Coronary artery (tissue), 2 donors: ENCODE measurements at regions not wholly inside any gene's neighbourhood (a gene's known extent, or its start where the extent isn't known, plus 50 kb on each side); places are given as distances from the start of the nearest gene placed in this dataset.

Experiments used
- DNase-seq: peaks from one replicate; pipeline ENCODE4 v3.0.0-alpha.2; 2017; ENCODE audit warnings: low spot score
- H3K27ac ChIP-seq, 2 donors: fragments of 200-600 bp; sonication (generic); one replicate each; pipeline ENCODE4 v1.5.1; 2016 to 2019
- H3K4me3 ChIP-seq: fragments of 200-600 bp; sonication (generic); 2 replicates; pipeline ENCODE4 v1.5.1; 2016; ENCODE audit warnings: mild to moderate bottlenecking, moderate library complexity
- TF ChIP-seq, protein P1 (sequence below): fragments of 200-600 bp; sonication (generic); IDR thresholded peaks from one replicate; pipeline ENCODE4 v1.5.1; 2019; ENCODE audit warnings: antibody characterized with exemption

DNA sequence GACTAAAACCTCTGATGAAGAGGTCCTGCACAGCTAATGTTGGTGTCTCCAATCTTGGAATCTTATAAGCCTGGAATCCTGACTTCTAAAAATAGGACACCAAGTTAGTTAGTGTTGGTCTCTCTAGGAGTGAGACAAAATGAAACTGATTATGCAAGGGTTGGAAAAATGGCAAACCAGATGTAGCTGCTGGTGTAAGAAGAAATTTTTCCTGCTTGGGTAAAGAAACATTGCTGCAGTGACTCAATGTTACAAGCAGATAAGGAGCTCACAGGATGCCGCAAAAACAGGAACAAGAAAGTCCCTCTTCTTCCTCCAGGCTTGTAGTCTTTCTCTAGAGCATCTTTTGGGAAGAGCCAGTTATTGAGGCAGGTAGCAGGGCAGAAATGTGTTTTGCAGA lies 449.0 kb downstream of the ETV1 start:
- DNase-seq: no peak
- Histone ChIP-seq H3K4me3 (no peak overlapping the region), H3K27ac (no peak overlapping the region)
- TF ChIP-seq, protein P1, sequence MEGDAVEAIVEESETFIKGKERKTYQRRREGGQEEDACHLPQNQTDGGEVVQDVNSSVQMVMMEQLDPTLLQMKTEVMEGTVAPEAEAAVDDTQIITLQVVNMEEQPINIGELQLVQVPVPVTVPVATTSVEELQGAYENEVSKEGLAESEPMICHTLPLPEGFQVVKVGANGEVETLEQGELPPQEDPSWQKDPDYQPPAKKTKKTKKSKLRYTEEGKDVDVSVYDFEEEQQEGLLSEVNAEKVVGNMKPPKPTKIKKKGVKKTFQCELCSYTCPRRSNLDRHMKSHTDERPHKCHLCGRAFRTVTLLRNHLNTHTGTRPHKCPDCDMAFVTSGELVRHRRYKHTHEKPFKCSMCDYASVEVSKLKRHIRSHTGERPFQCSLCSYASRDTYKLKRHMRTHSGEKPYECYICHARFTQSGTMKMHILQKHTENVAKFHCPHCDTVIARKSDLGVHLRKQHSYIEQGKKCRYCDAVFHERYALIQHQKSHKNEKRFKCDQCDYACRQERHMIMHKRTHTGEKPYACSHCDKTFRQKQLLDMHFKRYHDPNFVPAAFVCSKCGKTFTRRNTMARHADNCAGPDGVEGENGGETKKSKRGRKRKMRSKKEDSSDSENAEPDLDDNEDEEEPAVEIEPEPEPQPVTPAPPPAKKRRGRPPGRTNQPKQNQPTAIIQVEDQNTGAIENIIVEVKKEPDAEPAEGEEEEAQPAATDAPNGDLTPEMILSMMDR: no peak

DNA sequence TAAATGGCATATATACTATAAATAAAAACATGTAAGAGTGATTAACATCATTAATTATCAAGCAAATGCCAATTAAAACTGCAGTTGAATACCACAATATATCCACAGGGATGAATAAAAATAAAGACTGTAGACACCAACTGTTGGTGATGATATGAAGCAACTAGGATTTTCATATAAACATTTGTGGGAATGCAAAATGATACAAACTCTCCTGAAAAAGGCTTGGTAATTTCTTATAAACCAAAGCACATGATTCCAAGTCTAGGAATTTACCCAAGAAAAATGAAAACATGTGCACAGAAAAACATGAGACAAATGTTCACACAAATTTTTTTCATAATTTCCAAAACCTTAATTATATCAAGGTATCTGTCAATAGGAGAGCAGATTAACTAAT lies 448.1 kb downstream of the ETV1 start:
- no peak for DNase-seq
- TF ChIP-seq, protein P1: no peak
- H3K27ac ChIP-seq: no peak overlapping the region
- H3K4me3 ChIP-seq: no peak overlapping the region

- no peak for DNase-seq
Measured at GRCh38 chr7:13542451-13542850, 447.0 kb downstream of the ETV1 start.

GRCh38 chr7:13551503-13551902 lies 438.0 kb downstream of the ETV1 start:
- TF ChIP-seq, protein P1: no peak
- H3K4me3 ChIP-seq: no peak overlapping the region
- no peak for DNase-seq

More at GRCh38 chr7:13542451-13542850, 447.0 kb downstream of the ETV1 start:
- TF ChIP-seq, protein P1: no peak
- Histone ChIP-seq H3K4me3 (no peak overlapping the region), H3K27ac (no peak overlapping the region)

DNA sequence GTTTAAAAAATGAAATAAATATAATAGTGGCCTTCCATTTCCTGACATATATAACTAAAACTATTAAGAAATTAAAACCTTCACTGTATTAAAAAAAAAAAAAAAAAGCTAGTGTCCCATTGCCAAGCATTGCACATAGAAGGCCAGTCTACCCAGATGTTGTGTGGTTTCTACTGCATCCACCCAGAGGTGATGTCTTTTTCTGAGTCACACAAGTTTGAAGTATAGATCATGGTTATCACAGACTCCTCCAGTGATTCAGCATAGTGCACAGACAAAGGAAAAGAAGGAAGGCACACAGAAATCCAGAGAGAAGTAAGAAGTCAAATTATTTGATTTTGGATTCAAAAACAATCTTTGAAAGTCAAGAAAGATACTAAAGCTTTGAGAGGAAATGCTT lies 429.0 kb downstream of the ETV1 start:
- no peak overlapping the region for H3K4me3 ChIP-seq
- TF ChIP-seq, protein P1: no peak
- H3K27ac ChIP-seq: no peak overlapping the region
- DNase-seq: no peak

More at GRCh38 chr7:13551503-13551902, 438.0 kb downstream of the ETV1 start:
- H3K27ac ChIP-seq: no peak overlapping the region

- no peak for DNase-seq
- Histone ChIP-seq H3K27ac (no peak overlapping the region), H3K4me3 (no peak overlapping the region)
- TF ChIP-seq, protein P1: no peak
Measured at GRCh38 chr7:13563257-13563656, 426.2 kb downstream of the ETV1 start.

GRCh38 chr7:13563680-13564079 lies 425.8 kb downstream of the ETV1 start:
- H3K4me3 ChIP-seq: no peak overlapping the region
- no peak for DNase-seq
- no peak overlapping the region for H3K27ac ChIP-seq
- TF ChIP-seq, protein P1: no peak
